GM12872 (cell line): ENCODE measurements at regions not wholly inside any gene's neighbourhood (a gene's known extent, or its start where the extent isn't known, plus 50 kb on each side); places are given as distances from the start of the nearest gene placed in this dataset.

Experiments used
- CTCF ChIP-seq: IDR thresholded peaks from 3 replicates; pipeline ENCODE4 v1.5.1; 2011; ENCODE audit warnings: low read depth, mild to moderate bottlenecking, low read length, moderate library complexity; ENCODE audit not compliant: insufficient read depth

- TF ChIP-seq CTCF = no peak
Observed at GRCh38 chr12:118549510-118549980, 173.2 kb downstream of the SUDS3 start.

- TF ChIP-seq CTCF = no peak
Observed at GRCh38 chr12:118553856-118554504, 177.6 kb downstream of the SUDS3 start.

GRCh38 chr12:118558941-118559340 is 182.6 kb downstream of the SUDS3 start:
- TF ChIP-seq CTCF = no peak

GRCh38 chr12:118560733-118561132 is 184.4 kb downstream of the SUDS3 start:
- no peak for TF ChIP-seq CTCF

- TF ChIP-seq CTCF = no peak
Observed at GRCh38 chr12:118571730-118572129, 195.4 kb downstream of the SUDS3 start.

- no peak for TF ChIP-seq CTCF
Observed at GRCh38 chr12:118574288-118574687, 197.9 kb downstream of the SUDS3 start.

- TF ChIP-seq CTCF = no peak
Observed at GRCh38 chr12:118575730-118576129, 199.4 kb downstream of the SUDS3 start.
